GM23248 (cell line): ENCODE measurements at regions not wholly inside any gene's neighbourhood (a gene's known extent, or its start where the extent isn't known, plus 50 kb on each side); places are given as distances from the start of the nearest gene placed in this dataset. TPM values are rescaled to one million over a fixed set of nuclear protein-coding genes. Genes with fewer than 3 reads are reported as not detected.

Experiments used
- DNase-seq: peaks from one replicate; pipeline ENCODE4 v3.0.0-alpha.2; 2015
- H2AFZ ChIP-seq: fragments of 200-600 bp; sonication (generic); 2 replicates; pipeline ENCODE4 v1.6.1; 2016; ENCODE audit warnings: antibody characterized with exemption
- H3F3A ChIP-seq: fragments of 200-600 bp; sonication (generic); 2 replicates; pipeline ENCODE4 v1.6.1; 2016; ENCODE audit warnings: mild to moderate bottlenecking, antibody characterized with exemption, mixed run types; ENCODE audit not compliant: insufficient read depth
- H3K27ac ChIP-seq: fragments of 200-600 bp; sonication (generic); 2 replicates; pipeline ENCODE4 v1.5.1; 2016; ENCODE audit warnings: mild to moderate bottlenecking
- H3K27me3 ChIP-seq: fragments of 200-600 bp; sonication (generic); replicated peaks from 2 replicates; pipeline ENCODE4 v1.6.1; 2016; ENCODE audit warnings: mild to moderate bottlenecking; ENCODE audit not compliant: insufficient read depth
- H3K36me3 ChIP-seq: fragments of 200-600 bp; sonication (generic); 2 replicates; pipeline ENCODE4 v1.6.1; 2016; ENCODE audit warnings: low read depth, mild to moderate bottlenecking
- H3K4me1 ChIP-seq: fragments of 200-600 bp; sonication (generic); 2 replicates; pipeline ENCODE4 v1.6.1; 2016; ENCODE audit warnings: mild to moderate bottlenecking; ENCODE audit not compliant: insufficient read depth
- H3K4me2 ChIP-seq: fragments of 200-600 bp; sonication (generic); one replicate; pipeline ENCODE4 v1.6.1; 2016; ENCODE audit warnings: mild to moderate bottlenecking; ENCODE audit not compliant: unreplicated experiment
- H3K4me3 ChIP-seq: fragments of 200-600 bp; sonication (generic); 2 replicates; pipeline ENCODE4 v1.5.1; 2016; ENCODE audit warnings: mild to moderate bottlenecking
- H3K79me2 ChIP-seq: fragments of 200-600 bp; sonication (generic); 2 replicates; pipeline ENCODE4 v1.6.1; 2016; ENCODE audit warnings: mild to moderate bottlenecking; ENCODE audit not compliant: insufficient read depth
- H3K9ac ChIP-seq: fragments of 200-600 bp; sonication (generic); 2 replicates; pipeline ENCODE4 v1.6.1; 2016; ENCODE audit warnings: mild to moderate bottlenecking
- H3K9me2 ChIP-seq: fragments of 200-600 bp; sonication (generic); 2 replicates; pipeline ENCODE4 v1.6.1; 2016; ENCODE audit warnings: mixed run types, mild to moderate bottlenecking, moderate library complexity; ENCODE audit not compliant: insufficient read depth
- H3K9me3 ChIP-seq: fragments of 200-600 bp; sonication (generic); one replicate; pipeline ENCODE4 v1.6.1; 2017; ENCODE audit warnings: low read depth
- H4K20me1 ChIP-seq: fragments of 200-600 bp; sonication (generic); 2 replicates; pipeline ENCODE4 v1.6.0; 2016; ENCODE audit not compliant: insufficient read depth
- EZH2 ChIP-seq: fragments of 200-600 bp; sonication (generic); IDR thresholded peaks from 2 replicates; pipeline ENCODE4 v1.6.1; 2018; ENCODE audit warnings: antibody characterized with exemption, mild to moderate bottlenecking; ENCODE audit not compliant: insufficient read depth, poor library complexity, severe bottlenecking
- EZH2phosphoT487 ChIP-seq: fragments of 200-600 bp; sonication (generic); IDR thresholded peaks from 2 replicates; pipeline ENCODE4 v1.6.1; 2018; ENCODE audit warnings: antibody characterized with exemption, moderate library complexity, mild to moderate bottlenecking, low read depth; ENCODE audit not compliant: insufficient read depth
- WGBS, 2 experiments: methylation state at CpG; one replicate each; pipeline ENCODE4 v1.1.6; 2015 to 2017; ENCODE audit warnings: low lambda C conversion rate in 2 of 2, low coverage in 1 of 2; ENCODE audit errors: missing lambda C conversion rate in 2 of 2; 5-methylcytosine and 5-hydroxymethylcytosine counted together
- in situ Hi-C: fragments of 300-500 bp; cut with MboI; formaldehyde crosslinking; loops from 2 replicates; pipeline ENCODE4 v1.15.0; 2020
- microRNA-seq: library from miRNA; unstranded; fragments of <30 nt; microRNA quantifications from one replicate; pipeline ENCODE4, GENCODE V29; 2016; ENCODE audit warnings: borderline number of aligned reads
- small RNA-seq: library from RNA; depleted of rRNA; stranded (forward); fragments of <200 nt; gene quantifications from one replicate; pipeline ENCODE3, GENCODE V24; 2014; ENCODE audit warnings: low read depth, low replicate concordance

GRCh38 chr12:66020481-66020880 lies 110.1 kb downstream of the LLPH start:
- Histone ChIP-seq H3K27me3 (no peaks in the 10 kb centered on the region), H3K9ac (no peak overlapping the region), H3K4me1 (peaks cover 11% of the 10 kb centered on the region), H3K27ac (no peak overlapping the region), H3K36me3 (no peaks in the 10 kb centered on the region), H2AFZ (no peak overlapping the region), H3K9me2 (no peaks in the 10 kb centered on the region), H3F3A (peaks cover 5% of the 10 kb centered on the region; the same call in 1 of the 2 replicates), H3K79me2 (no peaks in the 10 kb centered on the region), H3K4me3 (no peak overlapping the region), H3K9me3 (no peaks in the 10 kb centered on the region), H4K20me1 (no peaks in the 10 kb centered on the region), H3K4me2 (no peak overlapping the region)
- TF ChIP-seq EZH2phosphoT487: no peak
- no peak for TF ChIP-seq EZH2
- 88 to 89% methylated on average over 12 of the region's 12 CpGs for WGBS, 2 experiments
- no peak for DNase-seq
- in situ Hi-C loops: no loop called here

GRCh38 chr12:66017736-66018135 lies 112.8 kb downstream of the LLPH start:
- Histone ChIP-seq H3K9ac (no peak overlapping the region), H3K4me1 (peaks cover 23% of the 10 kb centered on the region), H3K9me3 (no peaks in the 10 kb centered on the region), H2AFZ (no peak overlapping the region), H3K36me3 (no peaks in the 10 kb centered on the region), H4K20me1 (no peaks in the 10 kb centered on the region), H3K4me3 (no peak overlapping the region), H3K27me3 (no peaks in the 10 kb centered on the region), H3K9me2 (no peaks in the 10 kb centered on the region), H3K4me2 (peak overlapping the region; percentile 50), H3F3A (peaks cover 5% of the 10 kb centered on the region; the same call in 1 of the 2 replicates), H3K79me2 (no peaks in the 10 kb centered on the region), H3K27ac (no peak overlapping the region)
- no peak for DNase-seq
- in situ Hi-C loops: no loop called here
- 88 to 94% methylated on average over 2 of the region's 2 CpGs for WGBS, 2 experiments
- no peak for TF ChIP-seq EZH2
- no peak for TF ChIP-seq EZH2phosphoT487

Small RNA genes lying in the stretch of these regions (microRNA-seq; reads per million reads assigned to microRNA genes)
- not detected for gene MIR6074

Small RNA genes lying in the stretch of these regions (small RNA-seq; reads per million reads assigned to genes)
- gene MIR6074: not detected
- not detected for gene RNA5SP362
